Fibroblast of mammary gland (primary cell): ENCODE measurements at regions not wholly inside any gene's neighbourhood (a gene's known extent, or its start where the extent isn't known, plus 50 kb on each side); places are given as distances from the start of the nearest gene placed in this dataset.

Experiments used
- DNase-seq: peaks from one replicate; pipeline ENCODE4 v3.0.0-alpha.2; 2010; ENCODE audit warnings: low read depth
- H3K4me3 ChIP-seq: 2 replicates; pipeline ENCODE4 v1.5.1; 2011; ENCODE audit warnings: low read depth, mild to moderate bottlenecking, low read length, moderate library complexity; ENCODE audit not compliant: control insufficient read depth
- TF ChIP-seq, protein P1 (sequence below): conservative IDR thresholded peaks from 2 replicates; pipeline ENCODE4 v1.5.1; 2011; ENCODE audit warnings: low read depth, low read length, inconsistent platforms; ENCODE audit not compliant: control insufficient read depth, insufficient read depth

DNA sequence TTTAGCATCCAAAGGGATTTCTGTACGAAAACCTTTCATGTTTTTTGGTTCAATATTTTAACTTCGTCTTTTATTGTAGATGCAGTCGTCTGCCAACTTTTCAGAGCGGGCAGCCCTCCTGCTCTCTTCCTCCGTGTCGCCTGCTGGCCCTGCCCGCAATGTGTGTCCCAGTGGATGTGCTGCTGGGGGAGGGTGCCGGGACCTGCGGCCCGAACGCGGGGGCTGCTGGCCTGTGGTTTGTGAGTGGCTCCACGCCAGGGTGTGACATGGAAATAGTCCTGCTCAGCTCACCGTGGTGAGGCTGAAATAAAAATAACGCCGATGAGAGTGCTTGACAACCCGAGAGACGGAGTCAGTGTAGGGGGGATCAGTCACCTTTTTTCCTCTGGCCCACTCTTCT lies 59.7 kb upstream of the GRPEL1 start:
- TF ChIP-seq, protein P1, sequence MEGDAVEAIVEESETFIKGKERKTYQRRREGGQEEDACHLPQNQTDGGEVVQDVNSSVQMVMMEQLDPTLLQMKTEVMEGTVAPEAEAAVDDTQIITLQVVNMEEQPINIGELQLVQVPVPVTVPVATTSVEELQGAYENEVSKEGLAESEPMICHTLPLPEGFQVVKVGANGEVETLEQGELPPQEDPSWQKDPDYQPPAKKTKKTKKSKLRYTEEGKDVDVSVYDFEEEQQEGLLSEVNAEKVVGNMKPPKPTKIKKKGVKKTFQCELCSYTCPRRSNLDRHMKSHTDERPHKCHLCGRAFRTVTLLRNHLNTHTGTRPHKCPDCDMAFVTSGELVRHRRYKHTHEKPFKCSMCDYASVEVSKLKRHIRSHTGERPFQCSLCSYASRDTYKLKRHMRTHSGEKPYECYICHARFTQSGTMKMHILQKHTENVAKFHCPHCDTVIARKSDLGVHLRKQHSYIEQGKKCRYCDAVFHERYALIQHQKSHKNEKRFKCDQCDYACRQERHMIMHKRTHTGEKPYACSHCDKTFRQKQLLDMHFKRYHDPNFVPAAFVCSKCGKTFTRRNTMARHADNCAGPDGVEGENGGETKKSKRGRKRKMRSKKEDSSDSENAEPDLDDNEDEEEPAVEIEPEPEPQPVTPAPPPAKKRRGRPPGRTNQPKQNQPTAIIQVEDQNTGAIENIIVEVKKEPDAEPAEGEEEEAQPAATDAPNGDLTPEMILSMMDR: no peak
- H3K4me3 ChIP-seq: no peak overlapping the region
- DNase-seq: no peak

DNA sequence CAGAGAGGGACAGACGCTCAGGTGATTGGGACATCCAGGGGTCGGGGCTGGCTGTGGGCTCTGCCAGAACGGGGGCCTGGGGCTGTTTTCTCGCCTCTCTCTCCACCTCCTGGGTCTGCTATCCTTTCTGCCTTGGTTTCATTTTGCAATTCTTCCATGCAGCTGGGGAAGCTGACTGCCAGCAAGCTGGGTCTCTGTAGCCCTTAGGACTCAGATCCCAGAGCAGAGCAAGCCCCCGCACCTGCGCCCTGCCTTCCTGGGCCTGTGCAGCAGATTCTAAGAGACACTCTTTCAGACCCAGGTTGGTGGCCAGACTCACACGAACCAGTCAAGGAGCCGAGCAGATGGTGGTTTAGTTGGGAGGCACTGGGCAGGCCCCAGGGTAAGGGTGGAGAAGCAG lies 59.1 kb upstream of the GRPEL1 start:
- no peak for DNase-seq
- no peak overlapping the region for H3K4me3 ChIP-seq
- TF ChIP-seq, protein P1: no peak

DNA sequence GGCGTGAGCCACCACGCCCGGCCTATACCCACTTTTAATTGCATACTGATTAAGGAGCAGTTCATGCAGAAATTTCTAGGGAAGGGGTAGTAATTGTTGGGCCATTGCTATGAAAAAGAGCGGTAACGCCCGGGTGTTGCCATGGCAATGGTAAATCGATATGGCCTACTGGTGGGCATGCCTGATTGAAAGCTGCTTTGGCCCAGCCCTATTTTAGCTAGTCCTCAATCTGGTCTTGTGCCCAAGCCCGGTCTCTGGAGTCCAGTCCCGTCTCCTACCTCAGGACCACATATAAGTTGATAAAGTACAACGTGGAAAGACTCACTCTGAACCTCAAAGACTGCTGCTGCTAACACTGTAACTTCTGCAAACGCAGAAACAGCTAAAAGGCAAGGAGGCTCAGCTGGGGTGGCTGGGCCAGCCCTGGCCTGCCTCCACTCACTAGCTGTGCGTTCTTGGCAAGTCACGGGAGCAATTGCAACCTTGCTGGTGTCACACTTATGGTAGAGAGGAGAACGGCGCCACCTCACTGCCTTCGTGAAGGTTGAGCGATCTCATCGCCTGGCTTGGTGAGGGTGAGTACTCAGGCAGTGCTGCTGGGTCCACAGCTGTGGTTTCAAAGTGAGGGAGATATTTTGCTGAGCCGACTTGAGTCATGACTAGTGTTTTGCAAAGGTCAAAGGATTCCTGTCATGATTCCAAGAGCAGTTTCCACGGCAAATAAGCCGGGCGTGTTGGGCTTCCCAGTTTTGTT lies 57.0 kb upstream of the GRPEL1 start:
- DNase-seq: peak; percentile 94
- TF ChIP-seq, protein P1: peak; percentile 1
- no peak overlapping the region for H3K4me3 ChIP-seq

DNA sequence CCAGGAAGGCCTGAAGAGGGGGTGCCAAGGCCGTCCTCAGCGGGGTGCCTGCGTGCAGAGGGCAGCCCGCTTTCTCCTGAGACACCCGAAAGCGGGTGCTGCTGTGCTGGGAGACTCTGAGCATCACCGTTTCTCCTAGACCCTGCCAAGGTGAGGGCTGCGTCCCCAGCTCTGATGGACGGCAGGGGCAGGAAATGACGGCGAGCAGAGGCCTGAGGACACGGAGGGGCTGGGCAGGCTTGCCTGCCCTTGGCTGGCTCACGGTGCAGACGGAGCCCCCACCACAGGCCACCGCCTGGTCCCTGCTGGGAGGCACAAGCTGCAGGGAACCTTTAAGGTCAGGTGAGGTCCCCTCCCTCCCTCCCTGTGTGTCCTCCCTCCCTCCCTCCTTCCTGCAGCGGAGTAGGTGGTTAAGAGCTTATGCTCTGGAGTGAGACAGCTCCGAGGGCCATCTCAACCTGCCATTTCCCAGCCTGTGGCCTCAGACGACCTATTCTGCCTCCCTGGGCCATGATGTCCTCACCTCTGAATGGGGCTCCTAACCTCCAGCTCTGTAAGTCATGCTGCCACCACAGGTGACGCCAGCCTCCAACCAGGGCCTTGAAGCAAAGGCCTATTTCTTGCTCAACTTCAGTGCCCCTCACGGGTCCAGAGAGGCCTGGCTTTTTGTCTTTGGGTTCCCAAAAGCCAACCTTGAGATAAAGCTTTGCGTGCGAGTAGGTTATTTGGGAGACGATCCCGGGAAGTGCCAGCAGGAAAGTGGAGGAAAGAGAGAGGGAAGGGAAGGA lies 54.2 kb upstream of the GRPEL1 start:
- DNase-seq: no peak
- H3K4me3 ChIP-seq: no peak overlapping the region
- TF ChIP-seq, protein P1: no peak

DNA sequence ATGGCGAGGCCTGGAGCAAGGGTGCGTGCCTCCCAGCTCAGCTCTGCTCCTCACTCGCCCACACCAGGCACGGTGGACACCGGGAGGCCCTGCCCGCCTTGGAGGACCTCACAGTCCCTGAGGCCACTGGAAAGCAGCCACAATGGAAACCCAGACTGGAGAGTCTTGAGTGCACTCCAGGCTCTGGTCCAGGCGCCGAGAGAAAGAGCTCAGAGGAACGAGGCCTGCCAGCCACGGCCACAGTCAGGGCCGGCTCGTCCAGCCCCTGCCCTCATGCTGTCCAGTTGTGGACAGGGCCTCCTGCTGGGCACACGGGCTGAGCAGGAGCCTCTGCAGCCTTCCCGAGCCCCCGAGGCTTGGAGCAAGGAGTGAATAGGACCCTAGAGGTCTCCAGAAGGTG lies 53.3 kb upstream of the GRPEL1 start:
- DNase-seq: no peak
- H3K4me3 ChIP-seq: no peak overlapping the region
- TF ChIP-seq, protein P1: no peak

DNA sequence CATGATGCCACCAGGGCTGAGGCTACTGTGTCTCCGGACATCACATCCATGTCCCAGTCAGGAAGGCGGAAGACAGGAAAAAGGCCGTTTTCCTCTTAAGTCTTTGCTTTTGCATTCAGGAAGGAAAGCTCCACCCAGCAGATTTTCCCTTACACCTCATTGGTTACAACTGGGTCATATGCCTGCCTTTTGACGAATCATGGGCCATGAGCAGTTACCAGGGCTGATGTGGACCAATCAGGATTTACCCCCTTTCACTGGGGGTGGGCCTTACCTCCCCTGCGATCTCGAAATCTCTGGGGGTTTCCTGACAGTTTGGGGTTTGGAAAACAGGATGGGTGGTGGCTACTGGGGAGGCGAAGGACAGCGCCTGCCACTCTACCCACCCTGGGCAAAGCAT lies 52.5 kb upstream of the GRPEL1 start:
- no peak overlapping the region for H3K4me3 ChIP-seq
- TF ChIP-seq, protein P1: no peak
- peak; percentile 28 for DNase-seq
